ENCODE measurements at regions not wholly inside any gene's neighbourhood (a gene's known extent, or its start where the extent isn't known, plus 50 kb on each side); places are given as distances from the start of the nearest gene placed in this dataset.

DNA sequence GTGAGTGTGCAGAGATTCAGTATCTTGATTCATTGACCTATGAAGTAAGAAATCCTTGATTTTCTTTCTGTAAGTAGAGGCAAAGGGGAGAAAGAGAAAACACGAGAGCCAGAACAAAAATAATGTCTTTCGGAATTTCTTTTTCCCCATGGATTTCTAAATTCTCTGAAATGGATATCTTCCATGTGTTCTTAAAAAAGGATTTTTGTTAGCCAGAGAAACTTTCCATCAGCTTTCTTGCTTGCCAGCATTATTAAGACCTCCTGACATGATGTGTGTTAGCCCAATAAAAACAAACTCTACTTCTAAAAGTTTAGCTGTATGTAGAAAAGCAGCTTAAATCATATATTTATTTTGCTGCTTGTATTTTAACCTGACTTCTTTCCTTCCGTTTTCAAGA, 122.3 kb upstream of the AADACL2 start:
- Histone ChIP-seq H3K9me3 (no peaks in the 10 kb centered on the region), H3K27ac (peak overlapping the region in 1 of 2 donors; percentile 40), H3K4me1 (no peaks in the 10 kb centered on the region), H3K4me3 (no peak overlapping the region), H3K36me3 (no peaks in the 10 kb centered on the region), H3K27me3 (no peaks in the 10 kb centered on the region)
- no peak for TF ChIP-seq CTCF (IDR thresholded peaks at IDR 0.05)
- no peak for DNase-seq (ENCODE audit: low spot score)

DNA sequence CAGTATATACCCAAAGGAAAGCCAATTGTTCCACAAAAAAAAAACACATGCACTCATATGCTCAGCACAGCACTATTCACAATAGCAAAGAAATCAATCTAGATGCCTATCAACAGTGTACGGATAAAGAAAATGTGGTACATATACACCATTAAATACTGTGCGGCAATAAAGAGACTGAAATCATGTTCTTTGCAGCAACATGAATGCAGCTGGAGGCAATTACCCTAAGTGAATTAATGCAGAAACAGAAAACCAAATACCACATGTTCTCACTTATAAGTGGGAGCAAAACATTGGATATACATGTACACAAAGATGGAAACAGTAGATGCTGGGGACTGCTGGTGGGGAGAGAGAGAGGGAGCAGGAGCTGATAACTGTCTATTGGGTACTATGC, 124.2 kb upstream of the AADACL2 start:
- Histone ChIP-seq H3K27ac (no peak overlapping the region), H3K36me3 (no peaks in the 10 kb centered on the region), H3K4me3 (no peak overlapping the region), H3K9me3 (no peaks in the 10 kb centered on the region), H3K4me1 (no peaks in the 10 kb centered on the region), H3K27me3 (no peaks in the 10 kb centered on the region)
- TF ChIP-seq CTCF (IDR thresholded peaks at IDR 0.05): no peak
- no peak for DNase-seq (ENCODE audit: low spot score)

GRCh38 chr3:151604891-151605290, 128.8 kb upstream of the AADACL2 start:
- Histone ChIP-seq H3K27me3 (no peaks in the 10 kb centered on the region), H3K4me1 (no peaks in the 10 kb centered on the region), H3K27ac (no peak overlapping the region), H3K4me3 (no peak overlapping the region), H3K9me3 (no peaks in the 10 kb centered on the region), H3K36me3 (no peaks in the 10 kb centered on the region)
- DNase-seq (ENCODE audit: low spot score): no peak
- no peak for TF ChIP-seq CTCF (IDR thresholded peaks at IDR 0.05)

- H3K27ac ChIP-seq: no peak overlapping the region
- DNase-seq (ENCODE audit: low spot score): no peak
Observed at GRCh38 chr3:151600783-151601182, 132.9 kb upstream of the AADACL2 start.

GRCh38 chr3:151599103-151599672, 134.5 kb upstream of the AADACL2 start:
- H3K27ac ChIP-seq: no peak overlapping the region
- no peak for DNase-seq (ENCODE audit: low spot score)
- H3K9me3 ChIP-seq: no peaks in the 10 kb centered on the region
- no peaks in the 10 kb centered on the region for H3K36me3 ChIP-seq
- H3K27me3 ChIP-seq: no peaks in the 10 kb centered on the region
- no peak overlapping the region for H3K4me3 ChIP-seq
- TF ChIP-seq CTCF (IDR thresholded peaks at IDR 0.05): no peak
- no peaks in the 10 kb centered on the region for H3K4me1 ChIP-seq

More at GRCh38 chr3:151600783-151601182, 132.9 kb upstream of the AADACL2 start:
- H3K27me3 ChIP-seq: no peaks in the 10 kb centered on the region
- no peaks in the 10 kb centered on the region for H3K9me3 ChIP-seq
- H3K36me3 ChIP-seq: no peaks in the 10 kb centered on the region
- H3K4me3 ChIP-seq: no peak overlapping the region
- TF ChIP-seq CTCF (IDR thresholded peaks at IDR 0.05): no peak
- no peaks in the 10 kb centered on the region for H3K4me1 ChIP-seq

DNA sequence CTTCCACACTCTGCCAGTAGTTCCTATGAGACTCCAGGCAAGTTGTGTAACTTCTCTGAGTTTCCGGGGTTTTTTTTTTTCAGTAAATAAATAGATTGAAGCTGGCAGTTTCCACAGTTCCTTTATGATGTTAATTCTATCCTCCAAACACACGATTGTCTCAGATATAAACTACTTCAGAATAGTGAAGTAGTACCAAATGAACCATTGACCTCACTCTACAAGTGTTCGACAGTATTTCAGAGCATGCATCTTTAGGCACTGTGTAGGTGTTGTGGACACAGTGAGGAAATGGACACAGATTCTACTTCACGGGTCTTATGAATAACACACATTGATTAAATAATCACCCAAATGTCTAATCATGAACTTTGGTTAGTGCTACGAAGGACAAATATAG, 136.1 kb upstream of the IGSF10 start:
- H3K4me1 ChIP-seq: no peaks in the 10 kb centered on the region
- H3K4me3 ChIP-seq: no peak overlapping the region
- no peaks in the 10 kb centered on the region for H3K27me3 ChIP-seq
- H3K36me3 ChIP-seq: no peaks in the 10 kb centered on the region
- no peak for DNase-seq (ENCODE audit: low spot score)
- TF ChIP-seq CTCF (IDR thresholded peaks at IDR 0.05): no peak
- no peaks in the 10 kb centered on the region for H3K9me3 ChIP-seq
- no peak overlapping the region for H3K27ac ChIP-seq
